A673 (cell line): ENCODE measurements at regions not wholly inside any gene's neighbourhood (a gene's known extent, or its start where the extent isn't known, plus 50 kb on each side); places are given as distances from the start of the nearest gene placed in this dataset.

ENCODE experiments used
- CTCF ChIP-seq: fragments of 300-800, 200-600 bp; sonication (generic); conservative IDR thresholded peaks from 2 replicates; pipeline ENCODE4 v1.5.1; 2017; ENCODE audit warnings: low read depth, mild to moderate bottlenecking, antibody characterized with exemption, low read length, moderate library complexity, mixed read lengths
- EZH2 ChIP-seq: fragments of 200-600 bp; sonication (generic); IDR thresholded peaks from 2 replicates; pipeline ENCODE4 v1.6.1; 2017; ENCODE audit warnings: borderline replicate concordance, low read depth, mild to moderate bottlenecking, mixed read lengths, antibody characterized with exemption, low read length; ENCODE audit not compliant: poor library complexity, severe bottlenecking

DNA sequence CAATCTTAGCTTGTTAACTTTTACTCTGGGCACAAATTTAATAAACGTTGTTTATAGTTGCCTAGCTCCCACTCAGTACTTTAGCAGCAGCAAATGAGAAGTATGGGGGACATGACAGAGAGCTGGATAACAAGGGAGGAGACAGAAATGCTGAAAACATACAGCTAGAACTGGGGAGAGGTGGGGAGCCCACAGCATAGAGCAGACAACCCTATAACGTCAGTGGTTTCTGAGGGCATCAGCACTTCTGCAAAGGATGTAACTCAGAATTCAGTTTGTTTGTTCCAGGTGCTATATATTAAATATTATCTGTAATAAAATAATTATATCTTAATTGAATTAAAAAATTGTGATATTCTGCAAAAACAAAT is 1098.7 kb upstream of the FANCL start:
- no peak for TF ChIP-seq CTCF
- TF ChIP-seq EZH2: no peak
